ENCODE measurements at regions not wholly inside any gene's neighbourhood (a gene's known extent, or its start where the extent isn't known, plus 50 kb on each side); places are given as distances from the start of the nearest gene placed in this dataset.
"Not testable (repeated sequence)": the region's sequence is repeated elsewhere in the genome, so short reads cannot be mapped to it uniquely, and the experiment has no call there.

DNA sequence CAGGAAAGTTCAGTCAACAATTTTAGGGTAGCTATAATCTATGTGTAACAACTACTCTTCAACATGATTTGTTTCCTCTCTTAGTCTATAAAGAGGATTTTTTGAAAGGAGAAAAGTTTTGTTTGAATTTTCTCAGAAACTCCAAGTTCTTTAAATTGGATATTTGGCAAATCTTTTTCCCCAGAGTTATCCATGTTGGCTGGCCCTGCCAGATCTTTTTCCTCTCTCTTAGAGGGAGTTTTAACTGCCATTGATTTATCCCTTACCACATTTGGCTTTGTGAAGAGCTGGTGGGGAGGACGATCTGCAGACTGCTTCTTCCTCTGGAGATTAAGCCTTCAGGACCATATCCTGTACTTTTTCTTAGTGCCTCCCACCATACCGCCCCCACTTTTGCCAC, 64.9 kb upstream of the ROPN1 start:
- no peak overlapping the region for H3K27ac ChIP-seq
- intact Hi-C loops (cut with DNase I): no loop called here
- H3K9me3 ChIP-seq: no peaks in the 10 kb centered on the region
- WGBS, 2 donors: 55 to 75% methylated on average over 2 of the region's 2 CpGs
- H3K4me1 ChIP-seq: peaks cover 3% of the 10 kb centered on the region in 2 donors
- no peak for TF ChIP-seq POLR2A (IDR thresholded peaks at IDR 0.05)
- TF ChIP-seq, protein P1, sequence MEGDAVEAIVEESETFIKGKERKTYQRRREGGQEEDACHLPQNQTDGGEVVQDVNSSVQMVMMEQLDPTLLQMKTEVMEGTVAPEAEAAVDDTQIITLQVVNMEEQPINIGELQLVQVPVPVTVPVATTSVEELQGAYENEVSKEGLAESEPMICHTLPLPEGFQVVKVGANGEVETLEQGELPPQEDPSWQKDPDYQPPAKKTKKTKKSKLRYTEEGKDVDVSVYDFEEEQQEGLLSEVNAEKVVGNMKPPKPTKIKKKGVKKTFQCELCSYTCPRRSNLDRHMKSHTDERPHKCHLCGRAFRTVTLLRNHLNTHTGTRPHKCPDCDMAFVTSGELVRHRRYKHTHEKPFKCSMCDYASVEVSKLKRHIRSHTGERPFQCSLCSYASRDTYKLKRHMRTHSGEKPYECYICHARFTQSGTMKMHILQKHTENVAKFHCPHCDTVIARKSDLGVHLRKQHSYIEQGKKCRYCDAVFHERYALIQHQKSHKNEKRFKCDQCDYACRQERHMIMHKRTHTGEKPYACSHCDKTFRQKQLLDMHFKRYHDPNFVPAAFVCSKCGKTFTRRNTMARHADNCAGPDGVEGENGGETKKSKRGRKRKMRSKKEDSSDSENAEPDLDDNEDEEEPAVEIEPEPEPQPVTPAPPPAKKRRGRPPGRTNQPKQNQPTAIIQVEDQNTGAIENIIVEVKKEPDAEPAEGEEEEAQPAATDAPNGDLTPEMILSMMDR (IDR thresholded peaks at IDR 0.05): no peak
- H3K36me3 ChIP-seq: no peaks in the 10 kb centered on the region
- no peak overlapping the region for H3K4me3 ChIP-seq (replicated peaks in 1 of 3)
- H3K27me3 ChIP-seq: no peaks in the 10 kb centered on the region
- no peak for DNase-seq

DNA sequence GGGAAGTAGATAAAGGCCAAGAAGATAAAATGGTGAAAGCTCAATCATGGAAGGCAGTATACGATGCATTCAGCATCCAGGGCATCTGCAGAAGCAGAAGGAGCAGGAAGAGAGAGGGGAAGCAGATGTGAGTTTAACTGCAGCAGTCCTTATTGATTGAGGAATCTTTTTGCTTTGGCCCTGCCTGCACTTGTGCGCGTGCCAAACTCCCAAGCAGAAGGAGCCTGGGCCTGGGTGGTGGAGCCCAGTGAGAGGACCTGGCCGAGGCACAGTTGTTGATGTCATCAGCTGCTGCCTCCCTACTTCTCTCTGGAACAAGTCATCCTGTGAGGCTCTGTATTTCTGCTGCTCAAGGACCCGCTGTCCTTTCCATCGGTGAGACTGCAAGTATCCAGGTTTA, 65.5 kb upstream of the ROPN1 start:
- DNase-seq: no peak
- H3K27me3 ChIP-seq: no peaks in the 10 kb centered on the region
- no peaks in the 10 kb centered on the region for H3K9me3 ChIP-seq
- H3K27ac ChIP-seq: no peak overlapping the region
- TF ChIP-seq POLR2A (IDR thresholded peaks at IDR 0.05): no peak
- TF ChIP-seq, protein P1 (IDR thresholded peaks at IDR 0.05): no peak
- H3K36me3 ChIP-seq: no peaks in the 10 kb centered on the region
- no peak overlapping the region for H3K4me3 ChIP-seq (replicated peaks in 1 of 3)
- intact Hi-C loops (cut with DNase I): no loop called here
- H3K4me1 ChIP-seq: no peaks in the 10 kb centered on the region
- WGBS, 2 donors: 59 to 71% methylated on average over 6 of the region's 6 CpGs

DNA sequence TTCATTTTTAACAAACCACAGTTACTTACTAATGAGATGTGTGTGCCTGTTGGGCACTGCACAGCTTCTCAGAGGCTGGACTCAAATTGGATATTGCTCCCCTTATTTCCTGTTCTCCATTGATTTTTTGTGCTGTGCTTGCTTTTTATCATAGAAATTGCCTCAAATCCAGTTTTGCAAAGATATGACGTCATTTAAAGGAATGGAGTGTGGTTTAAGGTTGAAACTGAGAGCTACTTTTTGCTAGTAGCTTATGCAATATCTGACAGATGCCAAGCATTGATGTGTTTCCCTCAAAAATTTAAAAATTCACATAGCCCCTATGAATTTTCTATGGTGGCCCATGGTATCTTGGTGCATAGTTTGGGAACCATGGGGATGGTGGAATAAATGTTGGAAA, 67.7 kb upstream of the ROPN1 start:
- Histone ChIP-seq H3K27me3 (no peaks in the 10 kb centered on the region), H3K9me3 (no peaks in the 10 kb centered on the region), H3K36me3 (no peaks in the 10 kb centered on the region), H3K4me3 (replicated peaks in 1 of 3) (no peak overlapping the region), H3K27ac (no peak overlapping the region), H3K4me1 (no peaks in the 10 kb centered on the region)
- TF ChIP-seq, protein P1 (IDR thresholded peaks at IDR 0.05): no peak
- TF ChIP-seq POLR2A (IDR thresholded peaks at IDR 0.05): no peak
- intact Hi-C loops (cut with DNase I): no loop called here
- 69 to 85% methylated on average over 1 of the region's 1 CpG for WGBS, 2 donors
- DNase-seq: no peak

DNA sequence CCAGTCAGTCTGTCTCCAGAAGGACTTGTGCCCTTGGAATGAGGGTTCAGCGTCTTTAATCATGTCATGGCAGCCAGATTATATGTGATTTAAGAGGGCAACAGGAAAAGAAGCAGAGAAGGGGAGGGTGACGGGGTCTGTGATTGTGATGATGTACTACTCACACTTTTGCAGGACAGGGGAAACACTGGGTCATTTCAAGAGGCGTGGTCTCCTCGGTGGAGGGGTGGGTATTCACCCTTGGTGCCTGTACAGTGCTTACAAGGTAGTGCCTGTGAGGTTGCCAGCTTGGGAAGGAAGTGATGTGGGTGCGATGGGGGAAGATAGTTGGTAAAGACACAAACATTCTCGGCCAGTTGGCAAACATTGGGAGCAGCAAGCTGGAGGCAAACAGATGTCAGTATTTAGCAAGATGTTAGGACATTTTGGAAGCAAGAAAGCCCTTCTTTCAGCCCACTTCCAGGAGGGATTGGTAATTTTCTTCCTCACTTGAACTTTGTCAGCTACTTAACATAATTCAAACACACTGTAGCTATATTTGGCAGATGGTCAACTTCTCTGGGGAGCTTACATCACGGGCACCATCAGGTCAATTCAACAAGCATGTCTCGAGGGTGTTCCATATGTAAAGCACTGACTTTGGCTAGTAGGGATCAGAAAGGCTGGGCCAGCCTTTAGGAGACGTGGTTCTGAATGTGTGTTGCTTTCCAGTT, 71.4 kb upstream of the ROPN1 start:
- Histone ChIP-seq H3K27ac (no peak overlapping the region), H3K4me3 (replicated peaks in 1 of 3) (no peak overlapping the region), H3K4me1 (no peaks in the 10 kb centered on the region), H3K36me3 (no peaks in the 10 kb centered on the region), H3K27me3 (no peaks in the 10 kb centered on the region), H3K9me3 (no peaks in the 10 kb centered on the region)
- DNase-seq: no peak
- WGBS, 2 donors: 66% methylated on average over 9 of the region's 9 CpGs
- TF ChIP-seq, protein P1 (IDR thresholded peaks at IDR 0.05): no peak
- TF ChIP-seq POLR2A (IDR thresholded peaks at IDR 0.05): no peak
- intact Hi-C loops (cut with DNase I): no loop called here

DNA sequence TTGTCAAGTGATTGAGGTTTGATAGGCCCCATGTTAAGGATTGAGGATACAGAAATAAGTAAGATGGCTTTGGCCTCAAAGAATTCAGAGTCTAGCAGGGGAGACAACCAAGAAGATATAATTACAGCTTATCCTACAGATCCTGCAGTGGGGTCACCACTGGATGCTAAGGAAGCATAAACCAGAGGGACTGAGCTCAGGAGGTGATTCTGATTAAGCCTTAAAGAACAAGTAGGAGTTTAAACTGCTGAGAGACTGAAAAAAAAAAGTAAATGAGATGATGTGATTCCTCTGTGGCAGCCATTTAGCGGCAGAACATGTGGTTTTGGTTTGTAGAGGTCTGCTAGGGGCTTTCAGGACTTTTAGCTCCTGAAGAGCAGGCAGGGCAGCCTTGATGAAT, 72.1 kb upstream of the ROPN1 start:
- WGBS, 2 donors: 89 to 94% methylated on average over 1 of the region's 1 CpG
- Histone ChIP-seq H3K36me3 (no peaks in the 10 kb centered on the region), H3K27me3 (no peaks in the 10 kb centered on the region), H3K4me3 (replicated peaks in 1 of 3) (no peak overlapping the region), H3K27ac (no peak overlapping the region), H3K4me1 (no peaks in the 10 kb centered on the region), H3K9me3 (no peaks in the 10 kb centered on the region)
- no peak for DNase-seq
- intact Hi-C loops (cut with DNase I): no loop called here
- TF ChIP-seq, protein P1 (IDR thresholded peaks at IDR 0.05): no peak

DNA sequence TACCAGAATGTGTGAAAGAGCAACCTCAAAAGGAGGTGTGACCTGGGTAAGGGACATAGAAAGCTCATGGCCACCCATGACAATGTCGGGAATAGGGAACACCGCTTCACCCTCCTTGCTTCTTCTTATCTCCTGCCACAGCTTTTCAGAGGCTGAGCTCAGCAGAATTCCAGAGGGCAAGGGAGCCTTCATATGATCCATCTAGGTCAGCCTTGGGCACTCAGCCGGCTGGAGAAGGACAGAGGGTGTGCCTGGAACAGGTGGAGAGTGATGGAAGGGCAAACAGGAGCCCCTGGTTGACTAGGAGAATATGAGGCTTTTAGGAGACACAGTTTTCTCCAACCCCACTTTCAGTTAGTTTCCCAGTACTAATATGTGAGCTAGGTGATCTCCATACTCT, 74.6 kb upstream of the ROPN1 start:
- WGBS, 2 donors: 71 to 76% methylated on average over 3 of the region's 3 CpGs
- H3K36me3 ChIP-seq; intact Hi-C loops (cut with DNase I); H3K9me3 ChIP-seq; H3K27me3 ChIP-seq; H3K27ac ChIP-seq; H3K4me1 ChIP-seq; H3K4me3 ChIP-seq (replicated peaks in 1 of 3); DNase-seq: not testable (repeated sequence)

DNA sequence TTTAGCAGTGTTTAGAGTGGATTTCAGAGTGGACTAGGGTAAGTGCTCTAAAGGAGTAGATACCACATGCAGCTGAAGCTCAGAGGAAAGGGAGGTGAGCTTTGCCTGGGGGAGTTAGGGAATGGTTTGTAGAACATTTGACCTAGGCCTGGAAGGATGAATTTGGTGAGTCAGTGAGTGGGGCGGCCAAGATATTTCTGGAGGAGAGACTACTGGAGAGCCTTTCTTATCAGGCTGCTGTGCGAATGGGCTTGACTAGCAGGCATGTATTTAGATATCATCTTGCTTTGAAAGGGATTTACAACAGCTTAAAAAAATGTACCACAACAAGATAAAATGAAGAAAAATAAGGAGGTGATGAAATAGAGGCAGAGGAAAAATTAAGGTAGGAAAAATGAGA, 77.8 kb upstream of the ROPN1 start:
- H3K27ac ChIP-seq: not testable (repeated sequence)

DNA sequence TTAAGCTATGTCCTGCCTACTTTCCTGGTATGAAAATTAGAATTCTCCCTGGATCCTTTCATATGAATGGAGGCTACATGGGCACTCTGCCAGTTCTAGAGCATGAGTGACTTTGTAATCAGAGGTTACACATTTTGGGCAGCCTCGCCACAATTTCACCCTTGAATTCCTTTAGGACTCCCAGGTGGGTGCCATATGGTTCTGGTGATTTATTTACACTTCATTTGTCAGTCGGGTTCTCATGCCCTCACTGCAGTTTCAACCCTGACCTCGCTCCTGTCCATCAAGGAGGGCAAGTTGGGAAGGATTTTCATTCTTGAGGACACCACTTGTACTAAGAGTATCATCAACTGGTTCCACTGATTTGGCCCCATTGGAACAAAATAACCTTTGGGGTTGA, 83.2 kb upstream of the ROPN1 start:
- H3K4me3 ChIP-seq (replicated peaks in 1 of 3); H3K9me3 ChIP-seq; H3K36me3 ChIP-seq; H3K27ac ChIP-seq; DNase-seq; H3K4me1 ChIP-seq; H3K27me3 ChIP-seq; intact Hi-C loops (cut with DNase I): not testable (repeated sequence)
- WGBS, 2 donors: 84 to 85% methylated on average over 3 of the region's 3 CpGs

More for the DNA sequence above, 77.8 kb upstream of the ROPN1 start:
- H3K4me1 ChIP-seq; H3K36me3 ChIP-seq; H3K4me3 ChIP-seq (replicated peaks in 1 of 3); intact Hi-C loops (cut with DNase I); H3K9me3 ChIP-seq; H3K27me3 ChIP-seq: not testable (repeated sequence)
- peak in 1 of 2 donors; percentile 8 for DNase-seq
- 59 to 61% methylated on average over 2 of the region's 2 CpGs for WGBS, 2 donors

Measured in thyroid gland (tissue), 4 donors.